ENCODE measurements at regions not wholly inside any gene's neighbourhood (a gene's known extent, or its start where the extent isn't known, plus 50 kb on each side); places are given as distances from the start of the nearest gene placed in this dataset.
"Not testable (repeated sequence)": the region's sequence is repeated elsewhere in the genome, so short reads cannot be mapped to it uniquely, and the experiment has no call there.

- Histone ChIP-seq H3K4me3 (no peak overlapping the region), H3K9me3 (no peaks in the 10 kb centered on the region), H3K36me3 (ENCODE audit: insufficient read depth in 1 of 2, low read depth in 1 of 2) (no peaks in the 10 kb centered on the region), H3K27ac (no peak overlapping the region), H3K4me1 (peaks cover 15% of the 10 kb centered on the region), H3K27me3 (ENCODE audit: insufficient read depth in 3 of 3, low read length in 2 of 3) (no peaks in the 10 kb centered on the region)
- ATAC-seq (peak in 1 of 4 donors; percentile 74), DNase-seq (peak in 1 of 2 donors; percentile 42)
- TF ChIP-seq CTCF (IDR thresholded peaks at IDR 0.05): no peak
- WGBS, 3 donors: 50 to 63% (median 55%) methylated on average over 8 of the region's 8 CpGs
- intact Hi-C loops (cut with DNase I): no loop called here
These were observed 116.7 kb downstream of the ARRDC4 start for GRCh38 chr15:98077186-98077585.

- Histone ChIP-seq H3K9me3 (no peaks in the 10 kb centered on the region), H3K4me3 (no peak overlapping the region), H3K27me3 (ENCODE audit: insufficient read depth in 3 of 3, low read length in 2 of 3) (no peaks in the 10 kb centered on the region), H3K36me3 (ENCODE audit: insufficient read depth in 1 of 2, low read depth in 1 of 2) (no peaks in the 10 kb centered on the region), H3K27ac (no peak overlapping the region), H3K4me1 (peaks cover 14% of the 10 kb centered on the region)
- no peak for TF ChIP-seq CTCF (IDR thresholded peaks at IDR 0.05)
- DNase-seq (no peak), ATAC-seq (no peak)
- 71 to 83% (median 77%) methylated on average over 2 of the region's 2 CpGs for WGBS, 3 donors
- intact Hi-C loops (cut with DNase I): loop anchor here in 1 of 2 donors (5.0 kb wide), 1 partner anchor 97 kb away; no protein-coding TSS in a partner anchor
These were observed 120.3 kb downstream of the ARRDC4 start for GRCh38 chr15:98080791-98081190.

GRCh38 chr15:98083203-98083910, 122.9 kb downstream of the ARRDC4 start:
- H3K9me3 ChIP-seq: no peaks in the 10 kb centered on the region
- TF ChIP-seq CTCF (IDR thresholded peaks at IDR 0.05): no peak
- 75 to 80% (median 75%) methylated on average over 14 of the region's 14 CpGs for WGBS, 3 donors
- ATAC-seq (no peak), DNase-seq (no peak)
- H3K4me3 ChIP-seq: no peak overlapping the region
- H3K27ac ChIP-seq: no peak overlapping the region
- no peaks in the 10 kb centered on the region for H3K36me3 ChIP-seq (ENCODE audit: insufficient read depth in 1 of 2, low read depth in 1 of 2)
- H3K27me3 ChIP-seq (ENCODE audit: insufficient read depth in 3 of 3, low read length in 2 of 3): no peaks in the 10 kb centered on the region
- intact Hi-C loops (cut with DNase I): loop anchor here in 1 of 2 donors (5.0 kb wide), 1 partner anchor 94 kb away; no protein-coding TSS in a partner anchor
- H3K4me1 ChIP-seq: no peaks in the 10 kb centered on the region

GRCh38 chr15:98085003-98085639, 124.6 kb downstream of the ARRDC4 start:
- peak; percentile 80 for TF ChIP-seq CTCF (IDR thresholded peaks at IDR 0.05)
- ATAC-seq (no peak), DNase-seq (no peak)
- no peaks in the 10 kb centered on the region for H3K9me3 ChIP-seq
- intact Hi-C loops (cut with DNase I): loop anchor here (1.0 to 5.0 kb wide), 3 partner anchors 88 to 176 kb away; no protein-coding TSS in a partner anchor
- 2 to 7% (median 6%) methylated on average over 2 of the region's 2 CpGs for WGBS, 3 donors
- H3K36me3 ChIP-seq (ENCODE audit: insufficient read depth in 1 of 2, low read depth in 1 of 2): no peaks in the 10 kb centered on the region
- no peaks in the 10 kb centered on the region for H3K27me3 ChIP-seq (ENCODE audit: insufficient read depth in 3 of 3, low read length in 2 of 3)
- H3K27ac ChIP-seq: no peak overlapping the region
- no peaks in the 10 kb centered on the region for H3K4me1 ChIP-seq
- H3K4me3 ChIP-seq: no peak overlapping the region

GRCh38 chr15:98088307-98088945, 127.9 kb downstream of the ARRDC4 start:
- H3K4me3 ChIP-seq; H3K36me3 ChIP-seq (ENCODE audit: insufficient read depth in 1 of 2, low read depth in 1 of 2); H3K27ac ChIP-seq; H3K9me3 ChIP-seq; H3K4me1 ChIP-seq; H3K27me3 ChIP-seq (ENCODE audit: insufficient read depth in 3 of 3, low read length in 2 of 3); DNase-seq: not testable (repeated sequence)
- 79 to 91% (median 86%) methylated on average over 22 to 27 of the region's 35 CpGs for WGBS, 3 donors
- intact Hi-C loops (cut with DNase I): loop anchor here in 1 of 2 donors (5.0 kb wide), 1 partner anchor 91 kb away; no protein-coding TSS in a partner anchor
- peak; percentile 99 to 100 (median 100) for ATAC-seq

- not testable (repeated sequence) for DNase-seq; H3K4me1 ChIP-seq; H3K27ac ChIP-seq; H3K9me3 ChIP-seq; H3K36me3 ChIP-seq (ENCODE audit: insufficient read depth in 1 of 2, low read depth in 1 of 2); H3K4me3 ChIP-seq; H3K27me3 ChIP-seq (ENCODE audit: insufficient read depth in 3 of 3, low read length in 2 of 3)
- intact Hi-C loops (cut with DNase I): loop anchor here in 1 of 2 donors (5.0 kb wide), 1 partner anchor 92 kb away; no protein-coding TSS in a partner anchor
- peak in 3 of 4 donors; percentile 68 to 79 (median 72) for ATAC-seq
- WGBS, 3 donors: 67 to 88% (median 70%) methylated on average over 1 to 3 of the region's 9 CpGs
These were observed 128.8 kb downstream of the ARRDC4 start for GRCh38 chr15:98089352-98089751.

- H3K27ac ChIP-seq; intact Hi-C loops (cut with DNase I); DNase-seq; H3K36me3 ChIP-seq (ENCODE audit: insufficient read depth in 1 of 2, low read depth in 1 of 2); H3K4me3 ChIP-seq; H3K27me3 ChIP-seq (ENCODE audit: insufficient read depth in 3 of 3, low read length in 2 of 3); ATAC-seq; H3K4me1 ChIP-seq; H3K9me3 ChIP-seq: not testable (repeated sequence)
- WGBS, 3 donors: 44 to 60% (median 48%) methylated on average over 2 of the region's 2 CpGs
These were observed 137.5 kb downstream of the ARRDC4 start for GRCh38 chr15:98097986-98098385.

Measured in psoas muscle (tissue), 7 donors.